Ishikawa (cell line): ENCODE measurements at regions not wholly inside any gene's neighbourhood (a gene's known extent, or its start where the extent isn't known, plus 50 kb on each side); places are given as distances from the start of the nearest gene placed in this dataset.

Source experiments
- CEBPB ChIP-seq: IDR thresholded peaks from 2 replicates; pipeline ENCODE4 v1.6.1; 2012
- CREB1 ChIP-seq: IDR thresholded peaks from 2 replicates; pipeline ENCODE4 v1.6.1; 2012; ENCODE audit warnings: low read depth
- EP300 ChIP-seq: IDR thresholded peaks from 2 replicates; pipeline ENCODE4 v1.6.1; 2012; ENCODE audit warnings: borderline replicate concordance
- RAD21 ChIP-seq: IDR thresholded peaks from 2 replicates; pipeline ENCODE4 v1.6.1; 2012; ENCODE audit warnings: low read depth
- TAF1 ChIP-seq: IDR thresholded peaks from 2 replicates; pipeline ENCODE4 v1.6.1; 2012; ENCODE audit warnings: low read depth, mild to moderate bottlenecking
- TEAD4 ChIP-seq: IDR thresholded peaks from 2 replicates; pipeline ENCODE4 v1.6.1; 2012
- USF1 ChIP-seq: IDR thresholded peaks from 2 replicates; pipeline ENCODE4 v1.6.1; 2012
- YY1 ChIP-seq: IDR thresholded peaks from 2 replicates; pipeline ENCODE4 v1.6.1; 2012; ENCODE audit warnings: low read depth
- ZBTB7A ChIP-seq: IDR thresholded peaks from 2 replicates; pipeline ENCODE4 v1.6.1; 2012; ENCODE audit warnings: low read depth
- TF ChIP-seq, protein P1 (sequence below): IDR thresholded peaks from 2 replicates; pipeline ENCODE4 v1.6.1; 2012; ENCODE audit warnings: low read depth, mild to moderate bottlenecking
- TF ChIP-seq, protein P2 (sequence below): IDR thresholded peaks from 2 replicates; pipeline ENCODE4 v1.6.1; 2012

DNA sequence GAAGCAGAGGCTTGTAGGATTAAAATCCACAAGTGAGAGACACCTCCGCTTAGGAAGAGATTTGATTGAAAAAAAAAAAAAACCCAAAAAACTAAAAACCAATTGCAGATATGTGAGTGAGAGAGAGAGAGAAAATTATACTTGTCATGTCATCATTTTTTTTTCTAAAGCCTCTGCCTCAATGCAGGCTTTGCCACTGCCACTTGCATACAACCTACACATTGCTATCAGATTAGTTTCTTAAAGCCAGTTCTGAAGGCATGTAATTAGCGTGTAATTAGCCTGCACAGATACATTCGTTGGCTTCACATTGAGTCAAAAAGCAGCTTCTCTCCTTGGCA, 86.1 kb upstream of the MTPN start:
- no peak for TF ChIP-seq ZBTB7A
- TF ChIP-seq YY1: no peak
- TF ChIP-seq TAF1: no peak
- no peak for TF ChIP-seq CEBPB
- no peak for TF ChIP-seq RAD21
- TF ChIP-seq, protein P1, sequence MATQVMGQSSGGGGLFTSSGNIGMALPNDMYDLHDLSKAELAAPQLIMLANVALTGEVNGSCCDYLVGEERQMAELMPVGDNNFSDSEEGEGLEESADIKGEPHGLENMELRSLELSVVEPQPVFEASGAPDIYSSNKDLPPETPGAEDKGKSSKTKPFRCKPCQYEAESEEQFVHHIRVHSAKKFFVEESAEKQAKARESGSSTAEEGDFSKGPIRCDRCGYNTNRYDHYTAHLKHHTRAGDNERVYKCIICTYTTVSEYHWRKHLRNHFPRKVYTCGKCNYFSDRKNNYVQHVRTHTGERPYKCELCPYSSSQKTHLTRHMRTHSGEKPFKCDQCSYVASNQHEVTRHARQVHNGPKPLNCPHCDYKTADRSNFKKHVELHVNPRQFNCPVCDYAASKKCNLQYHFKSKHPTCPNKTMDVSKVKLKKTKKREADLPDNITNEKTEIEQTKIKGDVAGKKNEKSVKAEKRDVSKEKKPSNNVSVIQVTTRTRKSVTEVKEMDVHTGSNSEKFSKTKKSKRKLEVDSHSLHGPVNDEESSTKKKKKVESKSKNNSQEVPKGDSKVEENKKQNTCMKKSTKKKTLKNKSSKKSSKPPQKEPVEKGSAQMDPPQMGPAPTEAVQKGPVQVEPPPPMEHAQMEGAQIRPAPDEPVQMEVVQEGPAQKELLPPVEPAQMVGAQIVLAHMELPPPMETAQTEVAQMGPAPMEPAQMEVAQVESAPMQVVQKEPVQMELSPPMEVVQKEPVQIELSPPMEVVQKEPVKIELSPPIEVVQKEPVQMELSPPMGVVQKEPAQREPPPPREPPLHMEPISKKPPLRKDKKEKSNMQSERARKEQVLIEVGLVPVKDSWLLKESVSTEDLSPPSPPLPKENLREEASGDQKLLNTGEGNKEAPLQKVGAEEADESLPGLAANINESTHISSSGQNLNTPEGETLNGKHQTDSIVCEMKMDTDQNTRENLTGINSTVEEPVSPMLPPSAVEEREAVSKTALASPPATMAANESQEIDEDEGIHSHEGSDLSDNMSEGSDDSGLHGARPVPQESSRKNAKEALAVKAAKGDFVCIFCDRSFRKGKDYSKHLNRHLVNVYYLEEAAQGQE: no peak
- TF ChIP-seq CREB1: no peak
- TF ChIP-seq EP300: no peak
- TF ChIP-seq USF1: no peak
- TF ChIP-seq TEAD4: no peak
- TF ChIP-seq, protein P2, sequence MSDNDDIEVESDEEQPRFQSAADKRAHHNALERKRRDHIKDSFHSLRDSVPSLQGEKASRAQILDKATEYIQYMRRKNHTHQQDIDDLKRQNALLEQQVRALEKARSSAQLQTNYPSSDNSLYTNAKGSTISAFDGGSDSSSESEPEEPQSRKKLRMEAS: no peak
